ENCODE measurements at regions not wholly inside any gene's neighbourhood (a gene's known extent, or its start where the extent isn't known, plus 50 kb on each side); places are given as distances from the start of the nearest gene placed in this dataset.

DNA sequence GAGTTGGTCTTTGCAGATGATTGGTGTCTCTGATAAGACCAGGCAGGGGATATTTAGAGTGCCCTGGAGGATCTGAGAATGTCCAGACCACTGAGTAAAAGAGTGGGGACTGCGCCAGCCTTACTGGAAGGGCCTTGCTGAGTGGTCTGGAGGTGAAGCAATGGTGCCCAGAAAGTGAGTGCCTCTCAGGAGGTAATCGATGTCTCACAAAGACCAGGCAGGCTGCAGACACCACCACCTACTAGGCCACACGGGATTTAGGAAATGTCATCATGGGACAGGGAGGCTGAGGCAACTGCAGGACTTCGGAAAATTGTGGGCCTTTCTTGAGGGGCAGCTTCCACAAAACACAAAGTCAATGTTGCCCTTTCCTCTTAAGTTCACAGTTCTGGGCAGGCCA, 57.2 kb upstream of the STEAP1B start:
- no peak overlapping the region for H3K4me3 ChIP-seq (replicated peaks in 1 of 2; ENCODE audit: low read depth in 2 of 2, low read length in 2 of 2)
- TF ChIP-seq, protein P1, sequence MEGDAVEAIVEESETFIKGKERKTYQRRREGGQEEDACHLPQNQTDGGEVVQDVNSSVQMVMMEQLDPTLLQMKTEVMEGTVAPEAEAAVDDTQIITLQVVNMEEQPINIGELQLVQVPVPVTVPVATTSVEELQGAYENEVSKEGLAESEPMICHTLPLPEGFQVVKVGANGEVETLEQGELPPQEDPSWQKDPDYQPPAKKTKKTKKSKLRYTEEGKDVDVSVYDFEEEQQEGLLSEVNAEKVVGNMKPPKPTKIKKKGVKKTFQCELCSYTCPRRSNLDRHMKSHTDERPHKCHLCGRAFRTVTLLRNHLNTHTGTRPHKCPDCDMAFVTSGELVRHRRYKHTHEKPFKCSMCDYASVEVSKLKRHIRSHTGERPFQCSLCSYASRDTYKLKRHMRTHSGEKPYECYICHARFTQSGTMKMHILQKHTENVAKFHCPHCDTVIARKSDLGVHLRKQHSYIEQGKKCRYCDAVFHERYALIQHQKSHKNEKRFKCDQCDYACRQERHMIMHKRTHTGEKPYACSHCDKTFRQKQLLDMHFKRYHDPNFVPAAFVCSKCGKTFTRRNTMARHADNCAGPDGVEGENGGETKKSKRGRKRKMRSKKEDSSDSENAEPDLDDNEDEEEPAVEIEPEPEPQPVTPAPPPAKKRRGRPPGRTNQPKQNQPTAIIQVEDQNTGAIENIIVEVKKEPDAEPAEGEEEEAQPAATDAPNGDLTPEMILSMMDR (IDR thresholded peaks at IDR 0.05; ENCODE audit: low read depth, low read length): no peak
- DNase-seq (ENCODE audit: low read depth in 2 of 2): no peak

DNA sequence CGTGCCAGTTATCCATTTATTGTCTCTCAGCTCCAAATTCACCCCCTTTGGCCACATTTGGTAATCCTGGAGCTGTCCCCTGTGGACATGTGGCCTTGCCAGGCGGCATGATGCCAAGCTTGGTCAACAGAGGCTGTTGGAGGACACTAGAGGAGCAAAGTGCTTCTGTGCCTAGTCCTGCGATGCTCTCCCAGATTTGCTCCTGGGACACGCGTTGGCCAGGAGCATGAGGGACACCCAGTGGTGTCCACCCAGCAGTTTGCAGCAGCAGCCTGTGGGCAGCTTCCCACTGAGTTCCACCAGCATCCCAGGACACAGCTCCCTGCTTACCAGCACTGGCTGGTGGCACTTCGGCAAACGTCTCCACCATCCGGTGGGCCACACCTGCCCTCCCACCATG, 55.5 kb upstream of the STEAP1B start:
- TF ChIP-seq, protein P1 (IDR thresholded peaks at IDR 0.05; ENCODE audit: low read depth, low read length): no peak
- no peak overlapping the region for H3K4me3 ChIP-seq (replicated peaks in 1 of 2; ENCODE audit: low read depth in 2 of 2, low read length in 2 of 2)
- DNase-seq (ENCODE audit: low read depth in 2 of 2): no peak

DNA sequence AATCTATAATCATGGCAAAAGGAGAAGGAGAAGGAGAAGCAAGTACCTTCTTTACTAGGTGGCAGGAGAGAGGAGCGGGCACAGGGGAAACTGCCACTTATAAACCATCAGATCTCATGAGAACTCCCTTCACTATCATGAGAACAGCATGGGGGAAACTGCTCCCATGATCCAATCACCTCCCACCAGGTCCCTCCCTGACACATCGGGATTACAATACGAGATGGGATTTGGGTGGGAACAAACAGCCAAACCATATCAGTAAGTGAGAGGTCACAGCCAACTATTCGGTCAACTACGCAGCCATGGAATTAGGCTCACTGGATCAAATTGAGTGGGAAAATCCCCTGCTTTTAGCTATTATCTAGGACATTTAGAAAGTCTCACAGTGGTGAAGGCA, 54.2 kb upstream of the STEAP1B start:
- H3K4me3 ChIP-seq (replicated peaks in 1 of 2; ENCODE audit: low read depth in 2 of 2, low read length in 2 of 2): no peak overlapping the region
- DNase-seq (ENCODE audit: low read depth in 2 of 2): no peak
- TF ChIP-seq, protein P1 (IDR thresholded peaks at IDR 0.05; ENCODE audit: low read depth, low read length): no peak

DNA sequence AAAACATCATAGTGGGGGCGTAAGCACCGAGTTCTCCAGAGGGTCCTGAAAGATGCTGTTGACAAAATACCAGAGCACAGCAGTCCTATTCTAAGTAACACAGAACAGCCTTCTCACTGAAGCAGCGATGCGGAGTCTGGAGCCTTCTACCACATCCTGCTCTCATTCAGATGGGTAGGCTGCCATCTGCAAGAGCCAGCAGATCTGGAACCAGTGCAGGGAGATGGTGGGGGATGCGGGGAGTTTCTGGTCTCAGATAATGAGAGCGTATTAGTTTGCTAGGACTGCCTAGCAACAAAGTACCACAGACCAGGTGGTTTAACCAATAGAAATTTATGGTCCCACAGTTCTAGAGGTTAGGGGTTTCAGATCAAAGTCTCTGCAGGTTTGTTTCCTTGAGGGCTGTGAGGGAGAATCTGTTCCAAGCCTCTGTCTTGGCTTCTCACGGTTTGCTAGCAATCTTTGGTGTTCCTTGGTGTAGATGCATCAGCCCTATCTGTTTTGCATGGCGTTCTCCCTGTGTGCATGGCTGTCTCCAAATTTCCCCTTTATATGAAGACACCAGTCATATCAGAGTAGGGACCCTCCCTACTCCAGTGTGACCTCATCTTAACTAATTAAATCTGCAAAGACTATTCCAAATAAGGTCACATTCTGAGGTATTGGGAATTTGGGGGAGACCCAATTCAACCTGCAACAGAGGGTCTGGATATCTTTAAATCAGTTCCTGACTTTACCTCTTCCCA, 52.0 kb upstream of the STEAP1B start:
- TF ChIP-seq, protein P1 (IDR thresholded peaks at IDR 0.05; ENCODE audit: low read depth, low read length): no peak
- no peak overlapping the region for H3K4me3 ChIP-seq (replicated peaks in 1 of 2; ENCODE audit: low read depth in 2 of 2, low read length in 2 of 2)
- no peak for DNase-seq (ENCODE audit: low read depth in 2 of 2)

DNA sequence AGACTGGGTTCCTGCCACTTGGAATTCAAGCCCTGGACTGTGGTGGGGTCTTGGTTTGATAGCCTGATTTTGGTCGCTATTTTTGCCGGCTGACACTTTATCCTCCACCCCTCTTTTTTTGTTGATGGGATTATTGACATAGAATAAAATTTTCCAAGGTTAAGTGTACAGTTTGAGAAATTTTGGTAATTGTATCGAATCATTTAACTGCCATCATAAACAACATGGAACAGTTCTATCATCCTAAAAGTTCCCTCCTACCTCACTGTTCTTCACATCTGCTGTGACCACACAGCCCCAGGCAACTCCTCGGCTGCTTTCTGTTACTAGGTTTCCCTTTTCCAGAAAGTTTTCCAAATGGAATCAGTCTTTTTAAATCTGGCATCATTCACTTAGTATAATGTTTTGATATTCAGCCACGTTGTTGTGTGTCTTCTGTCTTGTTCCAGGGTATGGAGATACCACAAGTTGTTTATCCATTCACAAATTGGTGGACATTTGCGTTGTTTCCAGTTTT, 50.6 kb upstream of the STEAP1B start:
- DNase-seq (ENCODE audit: low read depth in 2 of 2): no peak
- TF ChIP-seq, protein P1 (IDR thresholded peaks at IDR 0.05; ENCODE audit: low read depth, low read length): no peak
- no peak overlapping the region for H3K4me3 ChIP-seq (replicated peaks in 1 of 2; ENCODE audit: low read depth in 2 of 2, low read length in 2 of 2)

DNA sequence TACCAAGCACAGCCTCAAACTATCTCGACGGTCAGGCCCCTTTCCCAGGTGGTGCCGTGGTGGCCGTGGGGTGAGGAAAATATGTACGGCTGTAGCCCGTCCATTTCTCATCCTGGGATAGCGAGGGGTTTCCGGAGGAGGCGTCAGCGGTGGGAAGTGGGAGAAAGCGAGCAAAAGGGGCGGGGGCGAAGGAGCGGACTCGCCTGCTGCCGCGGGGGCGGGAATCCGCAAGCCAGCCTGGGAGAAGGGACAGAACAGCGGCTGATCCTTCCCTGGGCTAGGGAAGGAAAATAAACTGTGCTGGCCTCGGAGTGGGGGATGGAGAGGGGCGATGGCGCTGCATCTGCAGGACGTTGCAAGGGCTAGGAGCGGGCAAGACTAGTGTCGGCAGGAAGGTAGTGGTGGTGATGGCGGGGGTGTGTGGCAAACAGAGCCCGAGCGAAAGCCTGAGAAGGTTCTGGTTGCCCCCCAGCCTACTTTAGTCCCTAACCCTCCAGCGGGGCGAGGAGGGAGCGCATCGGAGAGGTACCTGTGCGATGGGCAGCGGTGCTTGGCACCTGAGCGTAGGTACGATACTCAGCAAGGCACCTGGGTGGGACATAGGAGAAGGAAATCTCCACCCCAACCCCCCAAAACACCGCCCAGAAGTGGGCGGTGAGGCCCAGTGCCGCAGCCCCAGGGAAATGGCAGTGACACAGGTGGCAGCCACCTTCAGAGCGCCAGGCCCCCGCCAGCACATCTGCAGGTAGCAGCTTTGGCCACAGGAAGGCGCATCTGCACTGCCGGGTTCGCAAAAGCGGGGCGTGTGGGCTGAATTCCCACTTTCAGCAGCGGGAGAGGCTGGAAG, 49.9 kb upstream of the STEAP1B start:
- TF ChIP-seq, protein P1 (IDR thresholded peaks at IDR 0.05; ENCODE audit: low read depth, low read length): peak; percentile 33
- peak overlapping the region; percentile 40 to 48 for H3K4me3 ChIP-seq (replicated peaks in 1 of 2; ENCODE audit: low read depth in 2 of 2, low read length in 2 of 2)
- DNase-seq (ENCODE audit: low read depth in 2 of 2): no peak
